Mesendoderm (in vitro differentiated cells): ENCODE measurements at regions not wholly inside any gene's neighbourhood (a gene's known extent, or its start where the extent isn't known, plus 50 kb on each side); places are given as distances from the start of the nearest gene placed in this dataset.
"Not testable (repeated sequence)": the region's sequence is repeated elsewhere in the genome, so short reads cannot be mapped to it uniquely, and the experiment has no call there.

Experiments used
- DNase-seq: peaks from one replicate; pipeline ENCODE4 v3.0.0; 2013
- H2AK5ac ChIP-seq: 2 replicates; pipeline ENCODE4 v1.6.1; 2013; ENCODE audit warnings: low read length, inconsistent platforms
- H2BK120ac ChIP-seq: 2 replicates; pipeline ENCODE4 v1.6.1; 2013; ENCODE audit warnings: low read depth, mild to moderate bottlenecking, low read length, moderate library complexity, mixed read lengths
- H2BK15ac ChIP-seq: replicated peaks from 2 replicates; pipeline ENCODE4 v1.6.1; 2013; ENCODE audit warnings: low read depth, mild to moderate bottlenecking, moderate library complexity
- H2BK5ac ChIP-seq: 2 replicates; pipeline ENCODE4 v1.6.1; 2013; ENCODE audit warnings: low read length, inconsistent platforms
- H3K18ac ChIP-seq: 2 replicates; pipeline ENCODE4 v1.6.1; 2013; ENCODE audit warnings: mild to moderate bottlenecking, low read length, mixed read lengths
- H3K23ac ChIP-seq: one replicate; pipeline ENCODE4 v1.6.1; 2013; ENCODE audit warnings: low read length
- H3K27ac ChIP-seq: 2 replicates; pipeline ENCODE4 v1.5.1; 2013; ENCODE audit warnings: low read depth, mild to moderate bottlenecking, inconsistent platforms, low read length, moderate library complexity
- H3K27me3 ChIP-seq: 2 replicates; pipeline ENCODE4 v1.6.1; 2013; ENCODE audit warnings: low read length, control low read depth, mild to moderate bottlenecking, inconsistent platforms; ENCODE audit not compliant: insufficient read depth, poor library complexity
- H3K36me3 ChIP-seq: 2 replicates; pipeline ENCODE4 v1.6.1; 2013; ENCODE audit warnings: low read length, inconsistent platforms; ENCODE audit not compliant: control insufficient read depth, insufficient read depth
- H3K4ac ChIP-seq: one replicate; pipeline ENCODE4 v1.6.1; 2013; ENCODE audit warnings: low read depth, mild to moderate bottlenecking, low read length, moderate library complexity
- H3K4me1 ChIP-seq: 2 replicates; pipeline ENCODE4 v1.6.1; 2013; ENCODE audit warnings: low read depth, low read length, inconsistent platforms; ENCODE audit not compliant: control insufficient read depth
- H3K4me2 ChIP-seq: 2 replicates; pipeline ENCODE4 v1.6.1; 2013; ENCODE audit warnings: low read length
- H3K4me3 ChIP-seq: 2 replicates; pipeline ENCODE4 v1.5.1; 2013; ENCODE audit warnings: mild to moderate bottlenecking, low read length
- H3K56ac ChIP-seq: one replicate; pipeline ENCODE4 v1.6.1; 2013; ENCODE audit warnings: low read length
- H3K79me1 ChIP-seq: 2 replicates; pipeline ENCODE4 v1.6.1; 2013; ENCODE audit warnings: low read length, inconsistent platforms
- H3K79me2 ChIP-seq: 2 replicates; pipeline ENCODE4 v1.6.1; 2013; ENCODE audit warnings: mild to moderate bottlenecking, low read length; ENCODE audit not compliant: control insufficient read depth, insufficient read depth
- H3K9ac ChIP-seq: 2 replicates; pipeline ENCODE4 v1.6.1; 2013; ENCODE audit warnings: low read length, inconsistent platforms
- H4K5ac ChIP-seq: one replicate; pipeline ENCODE4 v1.6.1; 2013; ENCODE audit warnings: low read length
- H4K8ac ChIP-seq: one replicate; pipeline ENCODE4 v1.6.1; 2013; ENCODE audit warnings: low read depth, mild to moderate bottlenecking, control low read depth, low read length, moderate library complexity
- WGBS: extraction: QIAGEN DNeasy Blood & Tissue Kit; methylation state at CpG from one replicate; pipeline ENCODE4 v1.1.7; 2013; ENCODE audit warnings: low lambda C conversion rate, missing lambda C conversion rate; ENCODE audit not compliant: insufficient coverage; ENCODE audit errors: extremely low coverage; 5-methylcytosine and 5-hydroxymethylcytosine counted together

- no peak overlapping the region for H2BK15ac ChIP-seq
- H3K4ac ChIP-seq, result no peak overlapping the region
- no peaks in the 10 kb centered on the region for H3K4me1 ChIP-seq
- no CpG with 5 or more reads among the region's 1 CpG for WGBS
- no peak overlapping the region for H3K4me3 ChIP-seq
- H3K4me2 ChIP-seq, result no peak overlapping the region
- H3K56ac ChIP-seq, result no peak overlapping the region
- H3K23ac ChIP-seq, result no peak overlapping the region
- no peaks in the 10 kb centered on the region for H3K79me2 ChIP-seq
- no peak overlapping the region for H4K5ac ChIP-seq
- no peaks in the 10 kb centered on the region for H3K36me3 ChIP-seq
- H3K27me3 ChIP-seq, result no peaks in the 10 kb centered on the region
- no peak overlapping the region for H3K9ac ChIP-seq
- DNase-seq, result no peak
- H2BK120ac ChIP-seq, result no peak overlapping the region
- H4K8ac ChIP-seq, result no peak overlapping the region
- H3K27ac ChIP-seq, result no peak overlapping the region
- no peak overlapping the region for H2AK5ac ChIP-seq
- H3K18ac ChIP-seq, result no peak overlapping the region
- no peaks in the 10 kb centered on the region for H3K79me1 ChIP-seq
- no peak overlapping the region for H2BK5ac ChIP-seq
Measured at GRCh38 chrX:83077606-83078005, 430.5 kb upstream of the POU3F4 start.

GRCh38 chrX:83101961-83102360 lies 406.1 kb upstream of the POU3F4 start:
- H3K79me2 ChIP-seq, result no peaks in the 10 kb centered on the region
- H3K4me3 ChIP-seq, result no peak overlapping the region
- H3K36me3 ChIP-seq, result no peaks in the 10 kb centered on the region
- no peak overlapping the region for H2AK5ac ChIP-seq
- no peak overlapping the region for H3K27ac ChIP-seq
- no peak overlapping the region for H3K4ac ChIP-seq
- H4K8ac ChIP-seq, result no peak overlapping the region
- H3K79me1 ChIP-seq, result no peaks in the 10 kb centered on the region
- no peak overlapping the region for H2BK15ac ChIP-seq
- no peaks in the 10 kb centered on the region for H3K27me3 ChIP-seq
- no peak for DNase-seq
- WGBS, result no CpG with 5 or more reads among the region's 2 CpGs
- no peak overlapping the region for H3K23ac ChIP-seq
- no peak overlapping the region for H2BK5ac ChIP-seq
- H3K56ac ChIP-seq, result no peak overlapping the region
- H3K18ac ChIP-seq, result no peak overlapping the region
- H3K4me2 ChIP-seq, result no peak overlapping the region
- no peaks in the 10 kb centered on the region for H3K4me1 ChIP-seq
- no peak overlapping the region for H3K9ac ChIP-seq
- no peak overlapping the region for H4K5ac ChIP-seq
- no peak overlapping the region for H2BK120ac ChIP-seq

GRCh38 chrX:83108278-83108677 lies 399.8 kb upstream of the POU3F4 start:
- WGBS, result 100% methylated on average over 1 of the region's 1 CpG
- no peak overlapping the region for H3K18ac ChIP-seq
- no peak overlapping the region for H2AK5ac ChIP-seq
- H3K4me1 ChIP-seq, result no peaks in the 10 kb centered on the region
- no peak overlapping the region for H4K5ac ChIP-seq
- no peaks in the 10 kb centered on the region for H3K79me1 ChIP-seq
- no peak overlapping the region for H3K4ac ChIP-seq
- no peak overlapping the region for H3K27ac ChIP-seq
- H2BK5ac ChIP-seq, result no peak overlapping the region
- no peak overlapping the region for H4K8ac ChIP-seq
- H2BK15ac ChIP-seq, result no peak overlapping the region
- H2BK120ac ChIP-seq, result no peak overlapping the region
- no peaks in the 10 kb centered on the region for H3K36me3 ChIP-seq
- no peak overlapping the region for H3K23ac ChIP-seq
- no peak overlapping the region for H3K4me2 ChIP-seq
- H3K56ac ChIP-seq, result no peak overlapping the region
- no peak for DNase-seq
- H3K4me3 ChIP-seq, result no peak overlapping the region
- no peaks in the 10 kb centered on the region for H3K27me3 ChIP-seq
- H3K9ac ChIP-seq, result no peak overlapping the region
- no peaks in the 10 kb centered on the region for H3K79me2 ChIP-seq

GRCh38 chrX:83145876-83146275 lies 362.2 kb upstream of the POU3F4 start:
- Histone ChIP-seq H3K36me3 (no peaks in the 10 kb centered on the region), H4K5ac (no peak overlapping the region), H3K27me3 (no peaks in the 10 kb centered on the region), H3K9ac (no peak overlapping the region), H3K4me2 (no peak overlapping the region), H2AK5ac (no peak overlapping the region), H3K4me1 (no peaks in the 10 kb centered on the region), H2BK5ac (no peak overlapping the region), H3K79me2 (no peaks in the 10 kb centered on the region), H3K56ac (no peak overlapping the region), H2BK15ac (no peak overlapping the region), H3K79me1 (no peaks in the 10 kb centered on the region), H3K23ac (no peak overlapping the region), H3K4me3 (no peak overlapping the region), H3K27ac (no peak overlapping the region), H3K18ac (no peak overlapping the region), H2BK120ac (no peak overlapping the region), H3K4ac (no peak overlapping the region), H4K8ac (no peak overlapping the region)
- DNase-seq, result no peak
- no CpG with 5 or more reads among the region's 5 CpGs for WGBS

- no peak overlapping the region for H2BK5ac ChIP-seq
Measured at GRCh38 chrX:83160096-83160495, 348.0 kb upstream of the POU3F4 start.

GRCh38 chrX:83164063-83164462 lies 344.0 kb upstream of the POU3F4 start:
- H2AK5ac ChIP-seq, H4K5ac ChIP-seq, H3K18ac ChIP-seq, H2BK120ac ChIP-seq, H3K4me2 ChIP-seq, H3K56ac ChIP-seq, H3K9ac ChIP-seq, H3K27ac ChIP-seq, H3K79me2 ChIP-seq, H3K23ac ChIP-seq, H3K4me3 ChIP-seq, H3K27me3 ChIP-seq, DNase-seq, H2BK15ac ChIP-seq, H4K8ac ChIP-seq, H3K36me3 ChIP-seq, H3K4ac ChIP-seq, H2BK5ac ChIP-seq, H3K4me1 ChIP-seq, H3K79me1 ChIP-seq: not testable (repeated sequence)
- WGBS, result no CpG with 5 or more reads among the region's 5 CpGs

More at GRCh38 chrX:83160096-83160495, 348.0 kb upstream of the POU3F4 start:
- no CpG with 5 or more reads among the region's 4 CpGs for WGBS
- Histone ChIP-seq H3K4me2 (no peak overlapping the region), H3K27me3 (no peaks in the 10 kb centered on the region), H3K9ac (no peak overlapping the region), H2BK120ac (no peak overlapping the region), H3K36me3 (no peaks in the 10 kb centered on the region), H2AK5ac (no peak overlapping the region), H3K4me1 (no peaks in the 10 kb centered on the region), H3K23ac (no peak overlapping the region), H3K4me3 (no peak overlapping the region), H3K4ac (no peak overlapping the region), H3K56ac (no peak overlapping the region), H4K5ac (no peak overlapping the region), H3K79me2 (no peaks in the 10 kb centered on the region), H3K79me1 (no peaks in the 10 kb centered on the region), H2BK15ac (no peak overlapping the region), H3K27ac (no peak overlapping the region), H3K18ac (no peak overlapping the region), H4K8ac (no peak overlapping the region)
- DNase-seq, result peak; percentile 86
